ENCODE measurements at regions not wholly inside any gene's neighbourhood (a gene's known extent, or its start where the extent isn't known, plus 50 kb on each side); places are given as distances from the start of the nearest gene placed in this dataset.

GRCh38 chr6:102381203-102381602 lies 987.7 kb downstream of the GRIK2 start:
- TF ChIP-seq CREB1 (IDR thresholded peaks at IDR 0.05; ENCODE audit: low read depth) = no peak
- no peak for TF ChIP-seq FOXM1 (IDR thresholded peaks at IDR 0.05; ENCODE audit: borderline replicate concordance, low read depth)
- TF ChIP-seq EP300 (IDR thresholded peaks at IDR 0.05; ENCODE audit: borderline replicate concordance) = no peak
- TF ChIP-seq REST (IDR thresholded peaks at IDR 0.05; ENCODE audit: low read depth) = no peak
- TF ChIP-seq TAF1 (IDR thresholded peaks at IDR 0.05; ENCODE audit: low read depth) = no peak
- TF ChIP-seq MAX (IDR thresholded peaks at IDR 0.05) = no peak
- no peak for TF ChIP-seq EGR1 (IDR thresholded peaks at IDR 0.05)
- no peak for TF ChIP-seq RAD21 (IDR thresholded peaks at IDR 0.05; ENCODE audit: low read depth)
- no peak for TF ChIP-seq YY1 (IDR thresholded peaks at IDR 0.05; ENCODE audit: low read depth)
- TF ChIP-seq NFIC (IDR thresholded peaks at IDR 0.05) = no peak
- TF ChIP-seq CEBPB (IDR thresholded peaks at IDR 0.05) = no peak

All from Ishikawa (cell line).